Aorta (tissue), 5 donors: ENCODE measurements at regions not wholly inside any gene's neighbourhood (a gene's known extent, or its start where the extent isn't known, plus 50 kb on each side); places are given as distances from the start of the nearest gene placed in this dataset.

ENCODE experiments used
- ATAC-seq: fragments of 200-7000 bp; cut with Tn5 transposase; one replicate; pipeline ENCODE4 v1.9.1; 2022; ENCODE audit warnings: moderate library complexity; ENCODE audit not compliant: low FRiP score
- DNase-seq, 2 donors: peaks; one replicate each; pipeline ENCODE4 v3.0.0-alpha.2; 2020
- H3K27ac ChIP-seq, 2 donors: one replicate each; pipeline ENCODE4 v1.5.1; 2013; ENCODE audit warnings: low read length in 2 of 2, mild to moderate bottlenecking in 2 of 2, moderate library complexity in 2 of 2, control low read depth in 1 of 2, inconsistent platforms in 1 of 2, low read depth in 1 of 2
- H3K27me3 ChIP-seq, 2 donors: one replicate each; pipeline ENCODE4 v1.6.1; 2013; ENCODE audit warnings: control low read depth in 1 of 2, low read length in 1 of 2, mild to moderate bottlenecking in 1 of 2, moderate library complexity in 1 of 2; ENCODE audit not compliant: insufficient read depth in 2 of 2, control insufficient read depth in 1 of 2
- H3K36me3 ChIP-seq, 2 donors: one replicate each; pipeline ENCODE4 v1.6.1; 2013; ENCODE audit warnings: control low read depth in 1 of 2, low read length in 1 of 2, mild to moderate bottlenecking in 1 of 2; ENCODE audit not compliant: insufficient read depth in 2 of 2, control insufficient read depth in 1 of 2
- H3K4me1 ChIP-seq, 2 donors: one replicate each; pipeline ENCODE4 v1.6.1; 2013; ENCODE audit warnings: low read length in 2 of 2, control low read depth in 1 of 2, mild to moderate bottlenecking in 1 of 2, moderate library complexity in 1 of 2; ENCODE audit not compliant: insufficient read depth in 2 of 2, control insufficient read depth in 1 of 2
- H3K4me3 ChIP-seq, 2 donors: one replicate each; pipeline ENCODE4 v1.5.1; 2013; ENCODE audit warnings: low read length in 2 of 2, control low read depth in 1 of 2, mild to moderate bottlenecking in 1 of 2
- H3K9me3 ChIP-seq: one replicate; pipeline ENCODE4 v1.6.1; 2013; ENCODE audit warnings: mild to moderate bottlenecking, low read length; ENCODE audit not compliant: control insufficient read depth
- WGBS, 2 donors: extraction: QIAGEN DNeasy Blood & Tissue Kit; methylation state at CpG; one replicate each; pipeline ENCODE4 v1.1.7; 2013; 5-methylcytosine and 5-hydroxymethylcytosine counted together
- intact Hi-C, 2 donors: fragments of 100-400 bp; cut with DNase I; formaldehyde crosslinking; loops; one replicate each; pipeline versions ENCODE4 v1.14.2 to v1.15.0; 2022
- donor health status: healthy with polysubstance abuse.
- donor health status: Bipolar disorder and iron deficiency.
- donor health status: DM: no; HTN: no; CAD: no.
- donor health status: DM: no; HTN: no; CAD: no.
- donor health status: DM: yes; HTN: yes; CAD: no.

GRCh38 chr1:194084755-194085154 is 898.3 kb upstream of the B3GALT2 start:
- no peak overlapping the region for H3K27ac ChIP-seq
- ATAC-seq (no peak), DNase-seq (no peak)
- H3K36me3 ChIP-seq, result no peaks in the 10 kb centered on the region
- no peak overlapping the region for H3K4me3 ChIP-seq
- H3K27me3 ChIP-seq, result no peaks in the 10 kb centered on the region
- 49 to 57% methylated on average over 3 of the region's 3 CpGs for WGBS, 2 donors
- H3K9me3 ChIP-seq, result no peaks in the 10 kb centered on the region
- H3K4me1 ChIP-seq, result no peaks in the 10 kb centered on the region
- intact Hi-C loops, result no loop called here

- H3K9me3 ChIP-seq, result no peaks in the 10 kb centered on the region
- H3K27me3 ChIP-seq, result no peaks in the 10 kb centered on the region
- ATAC-seq (no peak), DNase-seq (no peak)
- no peaks in the 10 kb centered on the region for H3K4me1 ChIP-seq
- intact Hi-C loops, result no loop called here
- H3K4me3 ChIP-seq, result no peak overlapping the region
- H3K27ac ChIP-seq, result no peak overlapping the region
- no peaks in the 10 kb centered on the region for H3K36me3 ChIP-seq
These were observed 895.0 kb upstream of the B3GALT2 start for GRCh38 chr1:194081444-194081843.

- H3K9me3 ChIP-seq, result no peaks in the 10 kb centered on the region
- DNase-seq, result no peak
- H3K27me3 ChIP-seq, result no peaks in the 10 kb centered on the region
- intact Hi-C loops, result no loop called here
- 97 to 99% methylated on average over 2 of the region's 2 CpGs for WGBS, 2 donors
- H3K36me3 ChIP-seq, result no peaks in the 10 kb centered on the region
- no peak overlapping the region for H3K27ac ChIP-seq
- no peak overlapping the region for H3K4me3 ChIP-seq
- H3K4me1 ChIP-seq, result no peaks in the 10 kb centered on the region
- ATAC-seq, result no peak
These were observed 894.4 kb upstream of the B3GALT2 start for GRCh38 chr1:194080826-194081225.

- intact Hi-C loops, result no loop called here
- Histone ChIP-seq H3K9me3 (no peaks in the 10 kb centered on the region), H3K4me1 (no peaks in the 10 kb centered on the region), H3K27ac (no peak overlapping the region), H3K36me3 (no peaks in the 10 kb centered on the region), H3K27me3 (no peaks in the 10 kb centered on the region), H3K4me3 (no peak overlapping the region)
- 97 to 100% methylated on average over 1 of the region's 1 CpG for WGBS, 2 donors
- DNase-seq (no peak), ATAC-seq (no peak)
These were observed 892.4 kb upstream of the B3GALT2 start for GRCh38 chr1:194078765-194079164.

GRCh38 chr1:194076646-194077045 is 890.2 kb upstream of the B3GALT2 start:
- 19 to 30% methylated on average over 1 of the region's 1 CpG for WGBS, 2 donors
- no peak overlapping the region for H3K27ac ChIP-seq
- H3K4me1 ChIP-seq, result no peaks in the 10 kb centered on the region
- no peak for DNase-seq
- no peaks in the 10 kb centered on the region for H3K36me3 ChIP-seq
- H3K4me3 ChIP-seq, result no peak overlapping the region
- intact Hi-C loops, result no loop called here
- no peaks in the 10 kb centered on the region for H3K9me3 ChIP-seq
- H3K27me3 ChIP-seq, result no peaks in the 10 kb centered on the region
- no peak for ATAC-seq

DNA sequence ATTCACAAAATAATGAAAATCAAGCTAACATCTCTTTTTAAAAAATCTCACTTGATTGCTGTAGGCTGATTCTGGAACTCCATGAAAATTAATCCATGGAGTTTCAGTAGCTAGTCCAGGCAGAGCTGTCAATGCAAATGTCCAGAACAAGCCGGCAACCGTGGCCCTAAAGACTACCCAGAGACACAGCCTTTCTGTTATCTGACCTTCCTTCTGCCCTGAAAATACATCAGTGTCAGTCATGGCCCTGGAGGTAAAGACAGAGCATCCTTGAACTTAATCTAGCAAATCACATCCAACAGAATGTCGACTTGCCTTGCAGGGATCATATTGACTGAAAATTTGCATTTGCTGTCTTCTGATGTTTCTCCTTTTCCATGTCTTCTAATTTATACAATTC is 887.4 kb upstream of the B3GALT2 start:
- 80 to 91% methylated on average over 3 of the region's 3 CpGs for WGBS, 2 donors
- H3K27ac ChIP-seq, result no peak overlapping the region
- intact Hi-C loops, result no loop called here
- ATAC-seq (no peak), DNase-seq (no peak)
- no peaks in the 10 kb centered on the region for H3K27me3 ChIP-seq
- H3K36me3 ChIP-seq, result no peaks in the 10 kb centered on the region
- H3K4me1 ChIP-seq, result peaks cover 0 to 3% of the 10 kb centered on the region in 2 donors
- H3K9me3 ChIP-seq, result no peaks in the 10 kb centered on the region
- no peak overlapping the region for H3K4me3 ChIP-seq

DNA sequence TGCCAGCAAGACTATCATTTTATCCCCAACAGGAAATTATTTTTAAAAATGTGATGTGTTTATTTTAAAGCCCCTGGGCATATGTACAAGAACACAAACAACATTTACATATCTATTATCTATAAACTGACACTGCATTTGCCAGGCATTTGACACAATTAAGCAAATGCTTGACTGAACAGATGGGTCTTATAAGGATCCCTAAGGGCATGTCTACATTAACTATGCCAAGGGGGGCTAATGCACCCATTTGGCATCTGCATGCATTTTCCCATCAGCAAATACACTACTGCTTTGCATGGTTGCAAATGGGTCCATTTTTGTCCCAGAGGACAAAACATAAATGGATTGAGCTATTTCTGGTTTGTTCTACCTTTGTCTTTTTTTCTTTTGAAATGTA is 884.8 kb upstream of the B3GALT2 start:
- no peak overlapping the region for H3K27ac ChIP-seq
- no peaks in the 10 kb centered on the region for H3K27me3 ChIP-seq
- intact Hi-C loops, result no loop called here
- H3K9me3 ChIP-seq, result no peaks in the 10 kb centered on the region
- DNase-seq, result no peak
- peaks cover 0 to 3% of the 10 kb centered on the region in 2 donors for H3K4me1 ChIP-seq
- no peaks in the 10 kb centered on the region for H3K36me3 ChIP-seq
- no peak for ATAC-seq
- H3K4me3 ChIP-seq, result no peak overlapping the region

DNA sequence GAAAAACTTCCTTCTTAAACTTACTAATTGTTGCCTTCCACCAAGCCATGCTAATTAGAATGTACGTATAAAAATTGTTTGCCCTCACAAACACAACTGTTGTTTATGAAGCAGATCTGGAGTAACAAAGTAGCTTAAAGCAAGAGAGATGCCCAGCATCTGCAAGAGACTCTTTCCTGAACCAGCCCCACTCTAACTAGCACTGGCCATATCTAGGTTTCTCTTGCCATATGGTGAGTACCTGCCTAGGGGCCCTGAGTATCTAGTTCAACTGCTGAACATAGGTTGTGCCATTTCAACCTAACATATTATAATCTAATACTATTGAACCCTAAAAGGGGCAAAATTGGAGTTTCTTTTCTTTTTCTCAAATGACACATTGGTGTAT is 883.4 kb upstream of the B3GALT2 start:
- Histone ChIP-seq H3K27ac (no peak overlapping the region), H3K9me3 (no peaks in the 10 kb centered on the region), H3K4me1 (peaks cover 0 to 3% of the 10 kb centered on the region in 2 donors), H3K27me3 (no peaks in the 10 kb centered on the region), H3K4me3 (no peak overlapping the region), H3K36me3 (no peaks in the 10 kb centered on the region)
- intact Hi-C loops, result no loop called here
- WGBS, 2 donors, result 49 to 60% methylated on average over 1 of the region's 1 CpG
- ATAC-seq, result no peak
- no peak for DNase-seq

- Histone ChIP-seq H3K9me3 (no peaks in the 10 kb centered on the region), H3K27me3 (no peaks in the 10 kb centered on the region), H3K27ac (no peak overlapping the region), H3K4me1 (peaks cover 0 to 3% of the 10 kb centered on the region in 2 donors), H3K36me3 (no peaks in the 10 kb centered on the region), H3K4me3 (no peak overlapping the region)
- WGBS, 2 donors, result 18 to 26% methylated on average over 7 of the region's 7 CpGs
- intact Hi-C loops, result no loop called here
- DNase-seq (peak in 1 of 2 donors; percentile 74), ATAC-seq (peak; percentile 38)
These were observed 882.9 kb upstream of the B3GALT2 start for GRCh38 chr1:194069168-194069830.
